PC-9 (cell line): ENCODE measurements at regions not wholly inside any gene's neighbourhood (a gene's known extent, or its start where the extent isn't known, plus 50 kb on each side); places are given as distances from the start of the nearest gene placed in this dataset.

Experiments used
- BruUV-seq: library from RNA; stranded (reverse); fragments of 400-500 nt; replicated peaks from 2 replicates; lab custom pipeline; 2021; lab: Mats Ljungman, UMichigan
- CTCF ChIA-PET: fragments of 300-600 bp; sonication (Branson Sonifier 250); formaldehyde crosslinking; loops from one replicate; lab custom pipeline; 2022; ENCODE audit warnings: antibody characterized with exemption; lab: Charles Lee
- POLR2A ChIA-PET: fragments of 300-600 bp; sonication (Branson Sonifier 250); formaldehyde crosslinking; loops from one replicate; lab custom pipeline; 2022; ENCODE audit warnings: antibody characterized with exemption; ENCODE audit not compliant: unreplicated experiment; lab: Charles Lee
- DNase-seq, 2 experiments: peaks; one replicate each; pipeline versions ENCODE4 v3.0.0 to v3.0.0-alpha.2; 2015 to 2022; ENCODE audit warnings: mixed read lengths in 1 of 2
- H2AFZ ChIP-seq: fragments of 200-600 bp; sonication (generic); 2 replicates; pipeline ENCODE4 v1.8.1; 2017; ENCODE audit warnings: antibody characterized with exemption
- H3F3A ChIP-seq: fragments of 200-600 bp; sonication (generic); 2 replicates; pipeline ENCODE4 v1.8.1; 2017; ENCODE audit warnings: antibody characterized with exemption, mild to moderate bottlenecking, low read depth; ENCODE audit not compliant: insufficient read depth
- H3K27ac ChIP-seq: fragments of 200-600 bp; sonication (generic); 2 replicates; pipeline ENCODE4 v1.6.1; 2016; ENCODE audit warnings: mixed run types
- H3K27me3 ChIP-seq: fragments of 200-600 bp; sonication (generic); 2 replicates; pipeline ENCODE4 v1.6.1; 2016; ENCODE audit warnings: low read depth, mixed run types; ENCODE audit not compliant: insufficient read depth
- H3K36me3 ChIP-seq: fragments of 200-600 bp; sonication (generic); 2 replicates; pipeline ENCODE4 v1.6.1; 2016; ENCODE audit warnings: low read depth, mixed run types
- H3K4me1 ChIP-seq: fragments of 200-600 bp; sonication (generic); replicated peaks from 2 replicates; pipeline ENCODE4 v1.6.1; 2016; ENCODE audit warnings: mixed run types; ENCODE audit not compliant: insufficient read depth
- H3K4me2 ChIP-seq: fragments of 200-600 bp; sonication (generic); 2 replicates; pipeline ENCODE4 v1.6.1; 2017; ENCODE audit warnings: mixed run types
- H3K4me3 ChIP-seq: fragments of 200-600 bp; sonication (generic); 2 replicates; pipeline ENCODE4 v1.6.1; 2016; ENCODE audit warnings: mixed run types
- H3K79me2 ChIP-seq: fragments of 200-600 bp; sonication (generic); 2 replicates; pipeline ENCODE4 v1.6.1; 2017; ENCODE audit warnings: low read depth, mixed run types
- H3K9me2 ChIP-seq: fragments of 200-600 bp; sonication (generic); 2 replicates; pipeline ENCODE4 v1.8.1; 2017; ENCODE audit warnings: mild to moderate bottlenecking; ENCODE audit not compliant: insufficient read depth
- H3K9me3 ChIP-seq: fragments of 200-600 bp; sonication (generic); 2 replicates; pipeline ENCODE4 v1.8.1; 2016; ENCODE audit warnings: low read depth; ENCODE audit not compliant: insufficient read depth
- H4K20me1 ChIP-seq: fragments of 200-600 bp; sonication (generic); 2 replicates; pipeline ENCODE4 v1.8.1; 2017; ENCODE audit not compliant: insufficient read depth
- CTCF ChIP-seq: fragments of 200-600 bp; sonication (generic); conservative IDR thresholded peaks from 2 replicates; pipeline ENCODE4 v1.6.1; 2017; ENCODE audit warnings: mixed run types, antibody characterized with exemption, mild to moderate bottlenecking, moderate library complexity
- EZH2 ChIP-seq: fragments of 200-600 bp; sonication (generic); IDR thresholded peaks from 2 replicates; pipeline ENCODE4 v1.8.0; 2017; ENCODE audit warnings: antibody characterized with exemption, low read depth
- intact Hi-C: fragments of 100-400 bp; cut with micrococcal nuclease; formaldehyde crosslinking; loops from one replicate; pipeline ENCODE4 v1.10.0; 2022; ENCODE audit not compliant: unreplicated experiment

GRCh38 chr10:131631619-131632018 lies 269.2 kb upstream of the PPP2R2D start:
- CTCF ChIA-PET = no interaction called here
- Histone ChIP-seq H3K27me3 (peaks cover 7% of the 10 kb centered on the region), H4K20me1 (no peaks in the 10 kb centered on the region), H3K79me2 (no peaks in the 10 kb centered on the region), H2AFZ (no peak overlapping the region), H3K4me3 (no peak overlapping the region), H3K4me1 (no peaks in the 10 kb centered on the region), H3K4me2 (no peak overlapping the region), H3K9me3 (no peaks in the 10 kb centered on the region), H3K27ac (no peak overlapping the region), H3K9me2 (no peaks in the 10 kb centered on the region), H3F3A (no peaks in the 10 kb centered on the region), H3K36me3 (no peaks in the 10 kb centered on the region)
- no peak for TF ChIP-seq CTCF
- no peak for TF ChIP-seq EZH2
- intact Hi-C loops = no loop called here
- POLR2A ChIA-PET = no interaction called here
- DNase-seq = no peak
- no TSS peak for BruUV-seq

- Histone ChIP-seq H3K9me3 (no peaks in the 10 kb centered on the region), H3K27me3 (peaks cover 16% of the 10 kb centered on the region), H4K20me1 (no peaks in the 10 kb centered on the region), H3K4me3 (no peak overlapping the region), H3K27ac (no peak overlapping the region), H3K79me2 (no peaks in the 10 kb centered on the region), H3F3A (no peaks in the 10 kb centered on the region), H3K36me3 (no peaks in the 10 kb centered on the region), H3K4me1 (no peaks in the 10 kb centered on the region), H3K4me2 (no peak overlapping the region), H2AFZ (no peak overlapping the region), H3K9me2 (no peaks in the 10 kb centered on the region)
- BruUV-seq = no TSS peak
- intact Hi-C loops = no loop called here
- POLR2A ChIA-PET = no interaction called here
- DNase-seq = no peak
- CTCF ChIA-PET = no interaction called here
- TF ChIP-seq EZH2 = no peak
- no peak for TF ChIP-seq CTCF
Measured at GRCh38 chr10:131635564-131636015, 265.2 kb upstream of the PPP2R2D start.

- no peak overlapping the region for H2AFZ ChIP-seq
- no TSS peak for BruUV-seq
- H3K4me2 ChIP-seq = no peak overlapping the region
- no peak for DNase-seq
- no peaks in the 10 kb centered on the region for H3K4me1 ChIP-seq
- CTCF ChIA-PET = no interaction called here
- TF ChIP-seq CTCF = no peak
- no peaks in the 10 kb centered on the region for H3K9me2 ChIP-seq
- intact Hi-C loops = no loop called here
- no peaks in the 10 kb centered on the region for H3F3A ChIP-seq
- no peak overlapping the region for H3K27ac ChIP-seq
- POLR2A ChIA-PET = no interaction called here
- H3K79me2 ChIP-seq = no peaks in the 10 kb centered on the region
- no peak overlapping the region for H3K4me3 ChIP-seq
- no peaks in the 10 kb centered on the region for H4K20me1 ChIP-seq
- H3K9me3 ChIP-seq = no peaks in the 10 kb centered on the region
- peaks cover 16% of the 10 kb centered on the region for H3K27me3 ChIP-seq
- no peaks in the 10 kb centered on the region for H3K36me3 ChIP-seq
Measured at GRCh38 chr10:131636116-131636515, 264.7 kb upstream of the PPP2R2D start.
